ENCODE measurements at regions not wholly inside any gene's neighbourhood (a gene's known extent, or its start where the extent isn't known, plus 50 kb on each side); places are given as distances from the start of the nearest gene placed in this dataset.

DNA sequence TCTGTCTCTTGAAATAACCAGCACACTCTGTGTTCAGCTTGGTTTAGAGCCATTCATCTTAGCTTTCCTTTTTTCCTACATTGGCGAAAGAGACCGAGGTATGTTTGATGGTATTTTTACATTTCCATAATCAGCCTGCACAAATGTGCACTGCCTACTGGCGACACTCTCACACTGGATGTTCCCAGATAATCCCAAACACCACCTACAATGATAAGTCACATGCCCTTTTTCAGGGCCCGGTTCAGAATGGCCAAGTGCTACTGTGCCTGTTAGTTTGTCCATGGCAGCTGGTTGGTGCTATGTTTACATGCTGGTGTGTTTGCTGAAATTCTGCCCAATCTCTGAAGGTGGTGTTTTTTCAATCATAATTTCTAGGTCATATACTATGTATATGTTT, 80.8 kb upstream of the NR3C2 start:
- DNase-seq: no peak

GRCh38 chr4:148515248-148515647, 73.0 kb upstream of the NR3C2 start:
- DNase-seq: no peak

DNA sequence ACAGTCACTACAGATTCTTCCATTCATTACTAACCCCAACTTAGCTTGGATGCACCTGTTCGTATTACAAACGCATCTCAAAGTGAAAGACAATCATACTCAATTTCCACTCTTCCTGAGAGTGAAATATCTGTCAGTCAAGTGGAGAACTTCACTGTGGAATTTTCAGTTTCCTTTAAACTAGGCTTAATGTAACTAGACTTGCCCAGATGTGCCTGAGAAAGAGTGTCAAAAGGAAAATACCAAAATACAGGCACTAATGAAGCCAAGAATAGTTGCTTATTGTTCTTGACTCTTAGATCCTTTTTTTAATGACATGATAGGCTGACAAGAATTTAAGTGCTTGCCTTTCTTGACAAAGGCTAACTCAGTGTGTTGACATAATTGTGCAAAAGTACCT, 72.4 kb upstream of the NR3C2 start:
- no peak for DNase-seq

- no peak for DNase-seq
Measured at GRCh38 chr4:148514041-148514440, 71.8 kb upstream of the NR3C2 start.

GRCh38 chr4:148510211-148510610, 68.0 kb upstream of the NR3C2 start:
- DNase-seq: no peak

GRCh38 chr4:148503681-148504080, 61.5 kb upstream of the NR3C2 start:
- no peak for DNase-seq

- no peak for DNase-seq
Measured at GRCh38 chr4:148497258-148497657, 55.0 kb upstream of the NR3C2 start.

DNA sequence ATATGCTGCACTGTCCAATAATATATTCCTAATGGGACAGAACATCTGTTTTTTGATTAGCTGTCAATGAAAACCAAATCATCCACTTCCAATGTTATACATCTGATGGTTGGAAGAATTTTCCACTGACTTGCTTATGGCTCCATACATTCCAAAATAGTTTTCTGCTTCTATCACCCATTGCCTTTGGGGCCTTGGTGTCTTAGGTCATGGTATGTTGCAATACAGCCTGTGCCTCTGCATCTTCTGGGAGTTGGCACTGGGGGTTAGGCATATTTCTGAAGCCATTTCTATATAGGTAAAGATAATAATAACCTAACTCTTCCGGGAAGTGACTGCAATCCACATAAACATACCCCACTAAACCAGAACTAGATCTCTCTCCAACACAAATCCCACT, 53.2 kb upstream of the NR3C2 start:
- no peak for DNase-seq
